GM19395 (cell line): ENCODE measurements at regions not wholly inside any gene's neighbourhood (a gene's known extent, or its start where the extent isn't known, plus 50 kb on each side); places are given as distances from the start of the nearest gene placed in this dataset.

Source experiments
- ATAC-seq: cut with Tn5 transposase; IDR thresholded peaks from one replicate; pipeline ENCODE4 v1.9.1; 2021; ENCODE audit warnings: mild to moderate bottlenecking, moderate library complexity; ENCODE audit not compliant: unreplicated experiment

DNA sequence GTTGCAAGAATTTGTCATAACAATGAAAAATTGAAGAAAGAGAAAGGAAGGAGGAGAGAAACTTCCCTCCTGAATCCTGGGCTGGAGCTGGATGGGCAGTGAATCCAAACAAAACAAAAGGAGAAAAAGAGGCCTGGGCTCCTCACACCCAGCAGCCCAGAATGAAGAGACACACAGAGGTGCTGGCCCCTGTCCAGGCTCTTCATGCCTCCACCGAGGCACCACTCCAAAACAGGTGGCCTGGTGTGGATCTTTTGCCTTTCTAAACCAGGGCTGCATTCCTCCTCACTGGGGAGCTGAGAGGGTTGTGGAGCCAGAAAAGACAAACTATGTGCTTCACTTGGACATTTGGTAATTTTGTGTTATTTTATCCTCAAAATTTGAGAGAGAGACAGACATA is 76.0 kb downstream of the FAM124B start:
- ATAC-seq, result no peak

DNA sequence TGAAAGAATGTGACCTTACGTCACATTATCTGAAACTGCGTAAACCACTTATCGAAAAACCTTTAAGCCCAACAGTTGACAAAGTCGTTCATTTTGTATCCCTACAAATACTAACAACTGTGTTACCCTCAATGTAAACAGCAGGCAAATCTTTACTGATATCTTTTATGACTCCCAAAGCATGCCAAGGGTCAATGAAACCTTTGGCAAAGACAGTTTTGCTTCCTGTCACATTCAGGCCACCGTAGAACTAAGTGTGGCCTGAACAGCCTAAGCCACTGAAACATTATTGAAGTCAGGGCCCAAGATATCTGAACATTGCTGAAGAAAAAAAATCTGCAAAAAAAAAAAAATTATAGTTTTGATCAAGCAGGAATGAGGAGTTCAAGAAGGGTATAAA is 77.3 kb downstream of the FAM124B start:
- no peak for ATAC-seq

DNA sequence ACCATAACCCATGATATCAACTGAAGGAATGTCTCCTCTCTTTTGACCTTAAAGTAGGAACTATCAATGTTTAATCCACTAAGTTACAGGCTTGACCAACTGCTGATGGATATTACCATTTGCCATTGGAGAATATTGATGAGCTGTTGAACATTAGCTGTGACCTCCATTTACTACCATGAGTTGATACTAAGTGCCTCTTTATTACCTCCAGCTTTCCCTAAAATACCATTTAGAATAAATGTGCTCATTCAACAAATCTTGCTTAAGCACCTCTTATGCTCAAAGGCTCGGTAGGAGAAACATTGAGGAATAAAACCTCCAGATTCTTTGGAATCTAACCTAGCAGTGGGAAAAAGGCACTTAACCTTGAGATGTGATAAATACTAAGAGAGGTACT is 81.2 kb downstream of the FAM124B start:
- ATAC-seq, result no peak

DNA sequence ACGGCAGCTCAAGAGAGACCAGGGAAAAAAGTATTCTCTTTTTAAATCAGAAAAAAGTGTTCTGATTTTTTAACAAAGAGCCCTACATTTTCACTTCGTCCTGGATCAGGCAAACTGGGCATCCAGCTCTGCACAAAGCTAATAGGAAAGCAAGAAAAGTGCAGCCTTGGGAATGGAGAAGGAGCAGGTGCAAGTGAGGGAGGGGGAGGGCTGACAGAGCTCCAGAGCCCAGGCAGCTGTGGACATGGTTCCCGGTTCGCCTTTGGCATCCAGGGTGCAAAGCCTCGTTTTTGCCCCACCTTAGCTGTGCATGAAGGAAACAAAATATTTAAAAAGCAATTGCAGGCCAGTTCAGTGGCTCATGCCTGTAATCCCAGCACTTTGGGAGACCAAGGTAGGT is 82.2 kb downstream of the FAM124B start:
- ATAC-seq, result no peak

DNA sequence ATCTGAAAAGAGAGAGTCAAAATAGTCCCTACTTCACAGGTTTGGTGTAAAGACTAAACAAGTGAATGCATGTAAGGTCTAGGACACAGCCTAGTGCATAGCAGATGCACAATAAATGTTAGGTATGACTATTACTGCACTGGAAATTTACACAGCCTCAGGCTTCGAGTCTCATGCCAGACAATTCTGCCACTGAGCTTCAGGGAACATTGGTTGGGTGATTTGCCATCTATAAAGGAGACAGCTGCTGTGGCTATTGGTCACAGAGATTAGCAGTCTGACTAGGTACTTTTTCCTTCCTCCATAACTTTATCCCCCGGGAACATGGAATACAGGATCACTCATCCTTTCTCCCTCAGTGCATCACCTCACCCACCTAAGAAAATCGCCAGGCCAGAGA is 89.2 kb downstream of the FAM124B start:
- ATAC-seq, result no peak

DNA sequence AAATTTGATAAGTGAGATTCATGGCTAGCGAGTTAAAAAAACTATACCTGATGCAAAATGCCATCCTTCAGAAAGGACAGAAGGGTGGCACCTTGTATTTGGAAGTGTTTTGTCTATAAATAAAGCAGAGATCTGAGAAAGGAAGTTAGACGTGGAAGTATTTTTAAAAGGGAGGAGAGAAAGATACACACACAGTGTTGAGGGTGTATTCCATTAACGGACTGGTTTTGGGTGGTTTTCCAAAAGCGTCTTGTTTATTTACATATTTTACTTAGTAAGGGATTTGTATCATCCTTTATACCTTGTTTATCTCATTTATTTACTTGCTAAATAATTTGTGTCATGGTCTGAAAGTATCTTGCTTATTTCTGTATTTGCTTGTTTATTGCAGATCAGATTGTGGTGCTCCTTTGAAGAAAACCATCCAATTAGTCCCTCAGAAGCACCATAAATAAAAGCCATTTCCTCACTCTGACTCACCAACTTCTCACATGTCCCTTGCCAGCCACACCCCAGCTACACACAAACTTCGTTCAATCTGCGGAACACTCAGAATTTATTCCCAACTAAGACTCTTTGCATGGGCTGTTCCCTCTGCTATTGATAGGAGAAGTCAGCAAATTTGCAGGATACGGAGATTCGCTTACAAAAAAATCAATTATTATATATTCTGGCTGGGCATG is 90.8 kb downstream of the FAM124B start:
- no peak for ATAC-seq

DNA sequence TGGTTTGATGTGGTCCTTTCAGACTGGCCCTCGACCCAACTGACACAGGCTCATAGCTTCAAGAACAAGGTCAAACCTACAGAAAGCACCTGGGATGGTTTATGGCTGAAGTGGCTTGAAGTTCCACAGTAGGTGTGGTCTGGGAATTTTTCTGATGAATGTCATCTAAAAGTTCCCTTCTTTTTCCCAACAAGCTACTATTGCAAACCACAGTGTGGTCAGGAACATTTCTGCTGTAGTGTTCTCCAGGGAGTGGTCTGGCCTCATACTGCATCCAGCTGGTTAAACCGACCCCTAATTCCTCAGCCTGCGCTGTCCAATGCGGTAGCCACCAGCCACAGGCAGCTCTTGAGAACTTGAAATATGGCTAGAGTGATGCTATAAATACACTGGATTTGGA is 92.7 kb downstream of the FAM124B start:
- no peak for ATAC-seq

DNA sequence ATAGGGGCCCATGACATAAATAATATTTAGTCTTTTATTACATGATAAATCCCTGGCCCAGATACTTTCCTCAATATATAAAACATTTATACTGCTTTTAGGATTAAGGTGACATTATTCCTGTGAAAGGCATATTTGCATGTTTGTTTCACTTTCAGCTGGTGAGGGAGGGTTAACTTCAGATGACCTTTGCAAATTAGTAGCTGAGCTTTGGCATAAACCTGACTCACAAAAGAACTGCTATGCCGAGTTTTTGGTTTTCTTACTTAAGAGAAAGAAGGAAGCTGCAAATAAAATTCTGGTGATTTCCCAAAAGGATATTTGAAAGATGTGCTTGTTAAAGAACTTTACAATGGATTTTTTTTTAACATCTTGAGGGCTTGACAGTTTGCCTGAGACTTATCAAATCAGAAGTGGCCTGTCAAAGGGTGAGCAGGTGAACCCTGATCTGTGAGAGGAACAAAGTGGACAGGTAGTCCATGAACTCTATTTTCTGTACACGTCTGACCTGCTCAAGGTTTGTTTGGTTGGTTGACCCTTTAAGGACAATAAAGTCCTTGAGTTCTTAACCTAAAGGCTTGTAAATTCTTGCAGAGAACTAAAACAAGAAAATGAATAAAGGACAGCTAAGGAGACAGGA is 93.5 kb downstream of the FAM124B start:
- ATAC-seq, result peak; percentile 97

DNA sequence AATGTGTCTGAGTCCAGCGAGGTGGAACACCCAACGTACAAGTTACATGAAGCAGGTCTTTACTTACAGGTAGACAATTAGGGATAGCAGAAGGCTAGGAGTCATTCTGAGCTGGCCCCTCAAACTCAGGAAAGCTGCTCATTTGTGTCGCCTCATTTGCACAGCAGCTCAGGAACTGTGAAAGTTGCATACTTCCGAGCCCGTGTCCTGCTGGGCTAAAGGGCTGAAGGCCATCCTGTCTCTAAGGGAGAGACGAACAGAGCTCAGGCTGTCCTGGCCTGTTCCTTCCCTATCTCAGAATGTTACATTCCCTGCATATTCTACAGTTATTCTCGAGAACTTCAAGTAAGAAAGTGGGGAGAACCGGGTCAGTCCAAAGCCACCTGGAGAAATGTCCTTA is 99.0 kb downstream of the FAM124B start:
- ATAC-seq, result no peak

DNA sequence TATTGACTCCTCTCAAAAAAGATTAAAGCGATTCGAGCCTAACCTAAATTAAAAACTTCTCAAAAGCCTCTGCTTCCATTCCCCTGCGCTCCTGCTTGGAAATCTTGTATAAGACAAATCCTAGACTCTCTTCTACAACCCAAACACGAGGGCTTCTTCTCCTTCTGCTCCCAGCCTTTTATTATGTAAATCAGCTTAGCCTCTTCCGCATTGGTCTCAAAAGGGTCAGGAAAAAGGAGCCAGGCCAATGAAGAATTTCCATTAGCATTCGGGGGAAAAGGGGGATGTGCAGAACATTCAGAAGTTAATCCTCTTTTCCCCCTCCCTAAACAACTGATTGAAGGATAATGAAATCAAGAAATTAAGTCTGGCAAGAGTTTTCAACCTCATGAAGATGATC is 107.9 kb downstream of the FAM124B start:
- no peak for ATAC-seq

DNA sequence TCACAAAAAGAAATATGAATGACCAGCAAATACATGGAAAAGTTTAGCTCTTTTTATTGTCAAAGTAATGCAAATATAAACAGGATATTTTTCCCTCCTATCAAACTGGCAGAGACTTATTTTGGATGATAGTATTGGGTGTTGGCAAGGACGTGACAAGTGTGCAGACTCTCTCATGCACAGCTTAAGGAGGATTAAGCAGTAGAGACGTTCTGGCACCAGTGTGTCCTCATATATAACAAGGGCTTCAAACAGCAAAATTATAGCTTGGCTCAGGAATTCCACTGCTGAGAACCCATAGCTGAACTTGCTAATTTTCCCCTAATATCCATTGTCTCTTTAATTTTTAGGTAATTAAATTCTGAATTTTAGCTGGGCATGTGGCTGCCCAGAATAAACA is 114.4 kb downstream of the FAM124B start:
- no peak for ATAC-seq

DNA sequence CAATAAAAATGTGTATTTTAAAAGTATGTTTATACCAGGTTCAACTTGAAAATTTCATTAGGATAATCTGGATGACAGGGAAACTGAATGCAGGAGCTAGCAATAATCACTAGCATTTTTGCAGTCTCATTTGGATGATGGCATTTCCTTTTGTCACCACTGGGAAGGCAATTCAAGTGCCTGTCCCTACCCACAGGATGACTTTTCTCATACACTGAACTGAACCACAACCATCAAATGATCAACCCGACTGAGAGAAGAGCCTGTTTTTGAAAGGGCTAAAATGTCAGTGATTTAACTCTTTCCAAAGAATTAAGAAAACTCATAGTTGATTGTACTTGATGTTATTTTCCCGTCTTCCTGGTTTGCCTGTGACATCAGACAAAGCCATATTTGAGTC is 115.0 kb downstream of the FAM124B start:
- ATAC-seq, result no peak

DNA sequence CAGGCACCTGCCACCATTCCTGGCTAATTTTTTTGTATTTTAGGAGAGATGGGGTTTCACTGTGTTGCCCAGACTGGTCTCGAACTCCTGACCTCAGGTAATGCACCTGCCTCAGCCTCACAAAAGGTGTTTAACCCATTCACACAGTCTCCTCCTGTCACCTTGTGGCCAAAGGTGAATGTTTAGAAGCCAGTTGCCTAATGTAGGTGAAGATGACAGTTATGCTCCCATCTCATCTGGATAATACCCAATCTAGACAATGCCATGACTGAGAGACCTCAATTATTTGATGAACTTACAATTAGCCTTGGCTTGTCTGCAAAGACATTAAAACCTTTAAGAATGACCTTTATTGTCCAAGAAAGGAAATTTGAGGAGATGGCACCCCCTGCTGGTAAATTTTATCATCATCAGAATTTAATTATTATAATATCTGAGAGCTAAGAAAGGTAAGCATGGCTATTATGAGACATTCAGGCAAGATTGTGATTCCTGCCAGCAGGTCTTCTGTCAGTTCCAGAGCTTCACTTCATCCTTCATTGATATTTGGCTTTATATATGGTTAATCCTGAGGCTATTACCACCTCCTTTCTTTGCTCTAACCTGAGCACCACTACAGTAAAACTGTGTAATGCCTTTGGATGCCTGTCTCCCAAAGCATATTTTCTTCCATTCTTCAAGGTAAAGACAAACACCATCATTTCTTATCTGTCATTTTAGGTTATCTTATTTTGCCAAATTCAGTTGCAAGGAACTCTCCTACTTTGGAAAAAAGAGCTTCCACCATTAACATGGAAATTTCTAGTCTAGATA is 117.6 kb downstream of the FAM124B start:
- no peak for ATAC-seq

DNA sequence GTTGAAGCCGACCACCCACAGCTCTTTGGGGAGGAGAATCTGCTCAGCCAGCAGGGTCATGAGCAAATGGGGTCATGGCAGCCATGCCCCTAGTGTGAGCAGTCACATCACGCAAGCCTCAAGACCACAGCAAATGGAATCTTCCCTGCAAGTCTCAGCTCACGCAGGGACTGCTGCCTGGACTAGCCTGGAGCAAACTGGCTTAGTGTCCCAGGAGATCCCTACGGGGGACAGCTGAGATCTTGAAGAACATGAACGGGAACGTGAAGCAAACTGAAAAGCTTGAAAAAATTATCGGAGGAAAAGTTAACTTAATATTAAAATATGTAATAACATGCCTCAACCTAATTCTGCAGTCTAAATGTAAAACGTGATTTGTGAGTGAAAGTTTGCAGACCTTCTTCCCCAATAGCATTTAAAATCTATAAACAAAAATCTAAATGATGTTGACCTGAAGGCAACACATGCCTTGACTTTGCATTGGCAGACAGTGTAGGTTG is 118.4 kb downstream of the FAM124B start:
- no peak for ATAC-seq

DNA sequence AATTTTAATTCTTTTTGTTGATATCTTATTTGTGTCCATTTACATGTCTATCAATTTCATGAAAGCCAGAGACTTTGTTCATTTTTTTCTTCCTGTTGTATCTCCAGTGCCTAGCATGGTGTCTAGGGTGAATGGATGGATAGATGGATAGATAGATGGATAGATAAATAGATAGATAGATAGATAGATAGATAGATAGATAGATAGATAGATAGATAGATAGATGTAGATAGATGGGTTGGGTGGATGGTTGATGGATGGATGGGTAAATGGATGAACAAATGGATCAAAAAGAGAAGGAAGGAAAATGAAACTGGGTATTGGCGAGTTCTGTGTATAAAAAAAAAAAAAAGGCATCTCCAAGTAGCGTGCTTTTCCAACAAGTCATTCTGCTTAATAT is 120.5 kb downstream of the FAM124B start:
- ATAC-seq, result no peak

DNA sequence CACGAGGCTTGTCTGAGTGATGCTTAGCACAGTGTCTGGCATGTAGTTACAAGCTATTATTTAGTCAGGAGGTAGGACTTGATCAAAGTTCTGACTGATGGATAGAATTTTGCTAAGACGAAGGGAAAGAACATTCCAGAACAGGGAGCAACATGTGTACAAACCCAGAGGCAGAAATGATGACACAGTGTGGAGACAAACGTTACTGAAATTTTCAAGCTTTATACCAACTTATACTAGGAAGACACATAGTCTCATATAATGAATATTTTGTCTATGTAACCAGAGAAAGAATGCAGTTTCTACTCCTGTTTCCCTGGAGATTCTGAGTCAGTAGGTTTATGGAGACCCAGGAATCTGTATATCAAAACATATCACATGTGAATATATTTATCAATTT is 123.4 kb downstream of the FAM124B start:
- no peak for ATAC-seq

DNA sequence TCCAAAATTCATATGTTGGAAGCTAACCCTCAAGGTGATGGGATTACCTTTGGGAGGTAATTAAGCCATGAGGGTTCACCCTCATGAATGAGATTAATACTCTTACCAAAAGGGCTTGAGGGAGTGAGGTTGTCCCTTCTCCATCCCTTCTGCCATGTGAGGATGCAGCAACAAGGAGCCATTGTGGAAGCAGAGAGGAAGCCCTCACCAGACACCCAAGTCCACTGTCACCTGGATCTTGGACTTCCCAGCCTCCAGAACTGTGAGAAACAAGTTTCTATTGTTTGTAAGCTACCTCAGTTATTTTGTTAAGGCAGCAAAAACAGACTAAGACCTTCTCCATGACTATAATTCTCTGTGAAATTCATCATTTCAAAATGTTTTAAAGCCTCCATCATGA is 125.7 kb downstream of the FAM124B start:
- ATAC-seq, result no peak

DNA sequence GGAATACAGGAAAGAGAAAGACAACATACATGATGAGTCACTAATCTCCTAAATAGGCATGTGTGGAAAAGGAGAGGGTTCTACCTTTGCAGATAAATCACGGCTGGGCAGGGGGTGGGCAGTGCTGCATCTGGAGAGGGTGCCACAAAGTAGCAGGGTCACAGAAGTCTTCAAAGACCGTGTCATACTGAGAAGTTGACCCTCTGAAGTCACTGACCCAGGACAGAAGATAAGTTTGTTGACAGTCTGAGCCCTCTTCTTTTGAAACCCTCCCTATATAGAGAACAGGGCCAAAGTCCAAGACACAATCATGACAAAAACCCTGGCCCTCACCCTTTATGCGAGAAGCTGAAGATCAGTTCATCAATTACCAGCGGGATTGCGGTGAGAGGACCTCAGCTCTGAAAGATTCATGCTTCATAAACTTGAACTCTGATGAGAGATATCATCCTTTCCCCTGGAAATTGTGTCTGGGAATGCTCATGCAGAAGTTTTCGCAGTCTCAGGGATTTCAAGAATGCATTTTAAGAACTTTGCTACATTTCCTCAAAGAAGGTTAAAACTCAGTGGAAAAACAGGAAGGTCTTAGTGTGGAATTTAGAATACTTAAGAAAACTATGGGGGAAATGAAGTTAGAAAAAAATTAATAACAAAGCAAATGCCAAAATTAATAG is 129.5 kb downstream of the FAM124B start:
- ATAC-seq, result no peak

DNA sequence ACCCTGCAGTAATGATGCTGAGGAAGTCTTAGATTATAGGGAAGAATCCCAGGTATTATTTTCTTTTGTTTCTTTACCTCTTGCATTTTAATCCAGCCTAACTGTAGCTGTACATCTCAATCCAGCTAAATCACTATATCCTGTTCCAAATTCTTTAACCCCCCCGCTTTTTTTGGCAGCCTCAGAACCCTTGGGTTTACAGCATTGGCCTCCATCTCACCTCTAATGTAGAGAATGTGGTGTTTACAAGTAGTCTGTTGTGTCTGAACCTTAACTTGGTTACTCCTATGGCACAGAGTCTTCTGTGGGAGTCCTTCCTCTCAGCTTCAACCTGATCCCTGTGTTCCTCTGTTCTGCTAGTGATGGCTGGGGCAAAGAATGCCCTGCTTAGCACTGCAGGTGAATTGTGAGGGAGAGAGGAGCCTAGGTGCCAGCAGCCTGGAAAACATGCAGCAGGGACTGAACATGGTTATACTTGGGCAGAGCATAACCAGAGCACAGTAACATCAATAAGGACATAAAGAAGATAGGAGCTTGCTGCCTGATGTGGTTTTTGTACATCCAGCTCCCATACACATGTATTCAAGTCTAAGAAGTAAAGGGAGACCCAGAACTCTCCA is 130.2 kb downstream of the FAM124B start:
- ATAC-seq, result no peak

DNA sequence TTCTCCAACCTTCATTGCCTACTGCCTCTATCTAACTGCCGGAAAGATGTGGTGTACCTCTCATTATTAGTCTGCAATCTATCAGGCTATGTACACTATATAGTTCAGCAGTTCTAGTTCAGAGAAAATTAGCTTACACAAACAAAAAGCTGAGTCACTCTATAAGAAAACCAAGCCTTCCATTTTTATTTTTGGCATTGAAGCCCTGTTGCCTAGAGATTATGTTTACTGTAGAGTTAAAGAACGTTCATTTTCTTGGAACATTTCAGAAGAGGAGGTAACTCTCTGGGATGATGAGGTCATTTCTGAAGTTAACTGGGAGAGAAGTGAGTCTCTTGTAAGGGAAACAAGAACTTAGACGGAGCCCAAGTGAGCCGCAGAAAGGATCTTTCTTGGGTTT is 133.5 kb downstream of the FAM124B start:
- no peak for ATAC-seq

DNA sequence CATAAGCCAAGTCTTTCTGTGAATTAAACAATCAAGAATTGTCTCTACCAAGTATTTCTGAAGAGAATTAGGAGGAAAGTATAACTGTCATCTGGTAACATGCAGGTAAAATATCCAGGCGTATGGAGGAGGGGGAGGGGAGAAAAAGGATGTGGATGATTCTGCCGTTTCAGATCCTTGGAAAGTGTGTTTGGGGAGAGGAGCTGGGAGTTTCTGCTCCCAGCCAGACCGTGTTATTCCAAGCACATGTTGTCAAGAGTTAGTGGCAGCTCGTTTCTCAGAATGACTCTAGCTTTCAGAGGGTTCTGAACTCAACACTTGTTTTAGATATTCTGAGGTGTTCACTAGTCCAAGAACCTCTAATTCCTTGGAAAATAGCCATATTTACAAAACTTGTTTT is 137.6 kb downstream of the FAM124B start:
- ATAC-seq, result no peak
